ENCODE measurements at regions not wholly inside any gene's neighbourhood (a gene's known extent, or its start where the extent isn't known, plus 50 kb on each side); places are given as distances from the start of the nearest gene placed in this dataset.

- intact Hi-C loops (cut with micrococcal nuclease) (no loop called here), dilution Hi-C loops (cut with HindIII; ENCODE audit: low sequenced_read_pairs, unreplicated experiment) (no loop called here), in situ Hi-C loops (cut with MboI; ENCODE audit: low sequenced_read_pairs) (no loop called here)
- WGBS, 2 experiments (ENCODE audit: extremely low coverage in 2 of 2, insufficient read length in 1 of 2), result 56% methylated on average over 5 of the region's 12 CpGs; no CpG with 5 or more reads in 1 of the 2 experiments
- no peaks in the 10 kb centered on the region for H3K9me1 ChIP-seq (ENCODE audit: insufficient read depth, low read length)
- H4K91ac ChIP-seq (ENCODE audit: insufficient read depth, low read depth, low read length), result no peak overlapping the region
- no peak overlapping the region for H4K5ac ChIP-seq (ENCODE audit: low read depth, low read length)
- H2AK5ac ChIP-seq (ENCODE audit: low read depth, low read length), result no peak overlapping the region
- H2AFZ ChIP-seq (replicated peaks; ENCODE audit: low read length, poor library complexity), result peak overlapping the region; percentile 9
- no peak overlapping the region for H3K18ac ChIP-seq (ENCODE audit: low read depth, low read length)
- H3K4me1 ChIP-seq (ENCODE audit: control insufficient read depth, insufficient read depth, low read length), result no peaks in the 10 kb centered on the region
- H3K4me2 ChIP-seq (ENCODE audit: low read depth, low read length), result no peak overlapping the region
- no peak overlapping the region for H3K23ac ChIP-seq (ENCODE audit: low read depth, low read length)
- H2BK15ac ChIP-seq (ENCODE audit: low read depth, low read length), result no peak overlapping the region
- POLR2A ChIA-PET (ENCODE audit: unreplicated experiment), result no interaction called here
- no TSS peak for BruUV-seq (replicated peaks)
- no peaks in the 10 kb centered on the region for H4K20me1 ChIP-seq (ENCODE audit: insufficient read depth, low read length)
- H2BK120ac ChIP-seq (ENCODE audit: low read depth, low read length), result no peak overlapping the region
- no peak overlapping the region for H4K8ac ChIP-seq (ENCODE audit: low read depth in 2 of 2, low read length in 2 of 2)
- H3K56ac ChIP-seq (ENCODE audit: extremely low read depth, insufficient read depth, low read length), result no peak overlapping the region
- no peak overlapping the region for H2BK20ac ChIP-seq (ENCODE audit: low read depth, low read length)
- H2BK5ac ChIP-seq (ENCODE audit: low read depth, low read length, poor library complexity, severe bottlenecking), result no peak overlapping the region
- no peak for ATAC-seq (ENCODE audit: low read depth)
- no peaks in the 10 kb centered on the region for H3K27me3 ChIP-seq (ENCODE audit: control insufficient read depth, insufficient read depth, low read length)
- H3K36me3 ChIP-seq (ENCODE audit: control insufficient read depth, insufficient read depth, low read length), result no peaks in the 10 kb centered on the region
- no peaks in the 10 kb centered on the region for H3K79me1 ChIP-seq (ENCODE audit: low read depth in 1 of 2, low read length in 2 of 2)
- H3K27ac ChIP-seq (ENCODE audit: insufficient read depth, low read length), result no peak overlapping the region
- TF ChIP-seq RAD21 (IDR thresholded peaks at IDR 0.05; ENCODE audit: low read length) (no peak), ELK1 (IDR thresholded peaks at IDR 0.05; ENCODE audit: borderline replicate concordance, low read depth, low read length) (no peak), CHD1 (IDR thresholded peaks at IDR 0.05; ENCODE audit: low read depth, low read length) (no peak), POLR2A (IDR thresholded peaks at IDR 0.05; ENCODE audit: low read depth, low read length) (no peak), CTCF (conservative IDR thresholded peaks at IDR 0.05; ENCODE audit: low read depth, low read length) (no peak), USF2 (IDR thresholded peaks at IDR 0.05; ENCODE audit: low read depth, low read length) (no peak), NFE2L2 (IDR thresholded peaks at IDR 0.05; ENCODE audit: low read depth, low read length) (no peak), MXI1 (IDR thresholded peaks at IDR 0.05; ENCODE audit: borderline replicate concordance, low read depth, low read length) (no peak), RFX5 (IDR thresholded peaks at IDR 0.05; ENCODE audit: low read depth, low read length) (no peak), SMC3 (IDR thresholded peaks at IDR 0.05; ENCODE audit: low read depth, low read length) (no peak), RCOR1 (IDR thresholded peaks at IDR 0.05; ENCODE audit: insufficient replicate concordance, low read length) (no peak), BHLHE40 (IDR thresholded peaks at IDR 0.05; ENCODE audit: low read depth, low read length) (no peak), MAFK (IDR thresholded peaks at IDR 0.05; ENCODE audit: low read depth, low read length) (no peak), CEBPB (IDR thresholded peaks at IDR 0.05; ENCODE audit: low read depth, low read length) (no peak)
- no peak overlapping the region for H2AK9ac ChIP-seq (replicated peaks; ENCODE audit: low read depth, low read length, poor library complexity)
- H3K14ac ChIP-seq (replicated peaks; ENCODE audit: low read depth, low read length), result no peak overlapping the region
- no peak overlapping the region for H3K4me3 ChIP-seq (ENCODE audit: insufficient read depth, low read depth, low read length)
- H3K4ac ChIP-seq (ENCODE audit: low read depth, low read length), result no peak overlapping the region
- DNase-seq, result no peak
- no peak overlapping the region for H3K9ac ChIP-seq (ENCODE audit: low read depth, low read length)
- H3K9me3 ChIP-seq (ENCODE audit: control insufficient read depth, insufficient read depth, low read length), result no peaks in the 10 kb centered on the region
- CTCF ChIA-PET, result no interaction called here
Measured at GRCh38 chr1:178581351-178582303, 68.7 kb downstream of the TEX35 start.
